ENCODE measurements at regions not wholly inside any gene's neighbourhood (a gene's known extent, or its start where the extent isn't known, plus 50 kb on each side); places are given as distances from the start of the nearest gene placed in this dataset.

DNA sequence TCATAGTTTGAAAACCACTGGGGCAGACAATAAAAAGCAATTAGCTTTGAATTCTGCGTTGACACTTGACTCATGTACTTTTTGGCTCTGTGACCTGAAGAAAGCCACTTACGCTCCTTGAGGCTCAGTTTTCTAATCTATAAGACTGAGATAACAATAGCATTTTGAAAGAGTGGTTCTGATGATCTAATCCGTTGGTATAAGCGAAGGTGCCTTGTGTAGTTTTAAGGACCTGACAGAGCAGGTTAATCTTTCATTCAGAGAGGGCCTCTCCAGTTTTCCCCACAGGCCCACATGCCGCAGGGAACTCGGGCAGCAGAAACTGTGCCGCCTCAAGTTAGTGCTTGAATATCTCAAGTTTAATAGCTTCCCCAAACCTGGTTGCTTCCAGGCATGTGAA is 306.0 kb upstream of the GBE1 start:
- no peak for DNase-seq

DNA sequence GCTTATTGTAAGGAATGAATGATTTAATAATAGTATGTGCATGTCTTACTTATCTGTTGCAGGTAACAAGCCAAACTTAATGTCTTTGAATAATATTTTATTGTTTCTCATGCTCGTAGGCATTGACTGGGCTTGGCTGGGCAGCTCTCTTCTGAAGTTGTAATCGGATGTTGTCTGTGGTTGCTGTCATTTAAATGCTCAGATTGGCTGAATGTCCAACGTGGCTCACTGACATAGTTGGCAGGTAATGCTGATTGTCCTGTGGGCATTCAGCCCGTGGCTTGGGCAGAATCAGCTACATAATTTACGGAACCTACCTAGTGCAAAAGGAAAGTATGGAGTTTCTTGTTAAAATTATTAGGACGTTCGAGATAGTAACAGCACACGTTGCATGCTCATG is 297.4 kb upstream of the GBE1 start:
- no peak for DNase-seq

DNA sequence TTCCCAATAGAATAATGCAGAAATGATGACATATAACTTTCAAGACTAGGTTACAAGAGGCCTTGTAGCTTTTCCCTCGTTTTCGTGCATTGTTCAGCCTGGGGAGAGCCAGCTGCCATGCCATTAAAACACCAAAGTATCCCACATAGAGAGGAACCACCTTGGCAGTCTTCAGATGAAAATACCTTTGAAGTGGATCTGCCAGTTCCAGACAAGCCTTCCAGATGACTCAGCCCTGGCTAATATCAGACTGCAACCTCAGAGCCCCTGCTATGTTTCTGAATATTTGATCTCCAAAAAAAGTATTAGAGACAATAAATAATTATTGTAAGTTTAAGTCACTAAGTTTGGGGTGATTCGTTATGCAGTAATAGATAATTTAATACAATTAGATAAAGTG is 294.3 kb upstream of the GBE1 start:
- no peak for DNase-seq

DNA sequence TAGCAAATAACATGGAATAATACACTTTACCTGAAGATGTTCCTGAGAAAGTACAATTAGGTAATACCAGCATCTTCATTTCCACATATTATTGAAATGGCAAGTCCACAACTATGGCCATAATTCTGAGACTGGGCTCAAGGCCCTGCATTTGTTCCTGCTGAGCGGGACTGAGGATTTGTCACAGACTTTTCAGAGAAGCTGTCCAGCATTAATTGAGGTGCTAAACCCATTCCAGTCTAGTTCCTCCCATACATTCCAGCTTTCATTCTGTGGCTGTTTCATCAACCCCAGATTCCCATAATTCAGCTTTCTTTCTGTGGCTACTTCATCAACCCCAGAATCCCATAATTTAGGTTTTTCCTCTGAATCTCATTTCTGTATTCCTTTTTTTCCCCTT is 293.4 kb upstream of the GBE1 start:
- DNase-seq, result no peak

DNA sequence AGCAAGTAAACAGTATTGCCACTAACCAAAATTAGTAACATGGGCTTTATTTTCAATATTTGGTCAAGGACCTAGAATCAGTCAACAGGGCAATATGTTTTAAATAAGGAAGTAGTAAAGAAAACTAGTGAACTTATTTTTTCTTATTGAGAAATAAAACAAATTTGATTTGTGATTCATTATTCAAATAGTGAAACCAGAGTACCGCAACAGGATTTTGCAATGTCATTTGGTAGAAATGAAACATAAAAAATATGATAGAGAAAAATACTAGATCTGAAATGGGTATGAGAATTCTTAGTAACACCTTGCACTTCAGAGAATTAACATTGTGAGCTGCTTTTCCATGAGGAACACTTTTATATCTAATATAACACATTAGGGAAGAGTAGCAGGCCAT is 291.8 kb upstream of the GBE1 start:
- DNase-seq, result no peak

DNA sequence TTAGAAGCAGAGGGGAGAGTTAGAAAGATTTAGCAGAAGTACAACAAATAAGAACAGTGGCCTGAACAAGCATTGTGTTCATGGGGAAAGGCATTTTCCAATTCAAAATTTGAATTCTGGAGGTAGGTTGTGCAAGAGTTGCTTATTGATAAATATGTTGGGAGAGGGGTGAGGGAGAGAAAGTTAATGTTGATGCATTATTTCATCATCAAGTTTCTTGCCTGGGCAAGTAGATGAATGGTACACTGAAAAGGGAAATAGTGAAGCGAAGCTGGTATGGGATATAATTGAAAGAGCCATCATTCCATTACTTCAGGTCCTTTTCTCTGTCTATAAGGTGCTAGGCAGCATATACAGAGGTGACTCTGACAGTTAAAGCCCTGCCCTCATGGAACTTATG is 288.9 kb upstream of the GBE1 start:
- no peak for DNase-seq

DNA sequence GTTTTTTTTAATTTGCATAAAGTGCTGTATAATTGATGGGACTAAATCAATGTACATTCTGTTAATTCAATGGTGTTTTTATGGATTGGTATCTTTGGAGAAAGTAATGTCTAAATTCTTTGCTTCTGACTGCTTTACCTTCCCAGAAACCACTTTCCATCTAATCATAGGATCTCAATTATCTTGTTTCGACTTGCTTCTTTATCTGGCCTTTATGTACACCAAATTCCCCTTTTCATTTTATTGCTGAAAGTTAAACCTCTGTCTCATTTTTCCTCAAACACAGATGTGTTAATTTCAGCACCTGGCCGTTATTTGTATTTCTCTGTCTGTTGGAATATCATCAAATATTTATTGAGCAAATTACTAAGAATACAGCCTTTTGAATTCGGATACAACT is 287.3 kb upstream of the GBE1 start:
- DNase-seq, result no peak

DNA sequence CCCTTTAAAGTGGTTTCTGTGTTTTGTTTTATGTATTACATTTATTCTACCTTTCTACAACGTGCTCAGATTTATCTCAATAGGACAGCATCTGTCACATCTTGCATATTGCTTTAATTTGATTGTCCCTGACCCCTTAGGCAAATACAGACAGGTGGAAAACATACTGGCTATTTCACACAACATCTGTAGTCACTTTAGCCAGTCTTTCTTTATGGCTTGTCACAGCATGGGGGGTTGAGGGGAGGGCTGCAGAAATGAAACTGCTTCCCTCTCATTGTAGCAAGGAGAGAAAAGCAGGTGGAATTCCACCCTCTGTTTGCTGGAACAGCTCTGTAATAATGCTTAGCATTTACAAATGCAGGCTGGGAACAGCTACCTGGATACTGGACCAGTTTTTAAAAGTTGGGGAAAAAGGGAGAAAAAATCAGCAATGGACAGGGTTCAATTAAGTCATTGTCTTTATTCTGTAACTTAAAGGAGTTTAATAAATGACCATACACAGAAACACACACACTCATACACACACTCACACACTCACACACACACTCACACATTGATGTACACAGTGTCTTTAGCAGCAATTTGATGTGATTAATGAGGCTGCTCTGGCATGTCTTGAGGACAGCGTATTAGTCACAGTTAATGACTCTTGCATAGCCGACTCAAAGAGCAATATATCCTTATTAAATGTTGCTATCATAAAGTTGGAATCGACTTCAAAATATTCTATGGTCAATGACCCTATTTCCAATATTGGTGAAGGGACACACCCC is 283.7 kb upstream of the GBE1 start:
- DNase-seq, result peak; percentile 93

DNA sequence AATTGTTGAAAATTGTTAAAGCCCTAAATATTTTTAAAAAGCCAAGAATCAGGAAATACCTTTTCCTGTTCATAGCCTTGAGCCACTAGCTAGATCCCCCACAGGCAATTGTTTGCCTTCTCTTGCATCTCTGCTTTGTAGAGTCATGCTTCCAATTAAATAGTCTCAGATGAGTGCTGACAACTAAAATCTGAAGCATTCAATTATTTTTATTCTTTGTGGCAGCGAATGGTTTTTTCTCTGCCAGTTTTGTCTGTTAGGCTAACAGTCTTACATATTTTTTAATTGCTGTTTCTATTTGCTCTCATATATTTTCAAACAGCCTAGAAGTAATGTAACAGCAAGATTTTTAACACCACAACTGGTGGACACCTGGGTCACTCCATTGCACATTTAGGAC is 277.1 kb upstream of the GBE1 start:
- no peak for DNase-seq

DNA sequence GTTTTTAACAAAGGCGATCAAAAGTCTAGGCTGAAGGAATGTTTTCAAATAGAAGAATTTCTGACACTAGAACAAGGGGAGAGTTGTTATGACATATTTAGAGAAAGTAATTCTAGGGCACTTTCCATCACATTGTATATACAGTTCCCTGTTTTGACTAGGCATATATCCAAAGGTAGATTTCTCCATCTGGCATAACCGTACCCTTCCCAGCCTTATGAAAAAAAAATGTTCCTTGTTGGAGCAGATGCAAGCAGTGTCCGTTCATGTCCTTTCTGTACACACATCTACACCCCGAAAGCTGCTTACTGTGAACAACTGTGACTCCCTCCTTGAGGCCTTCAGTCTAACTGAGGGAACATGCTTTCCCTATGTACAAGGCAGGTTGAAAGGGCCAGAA is 271.7 kb upstream of the GBE1 start:
- no peak for DNase-seq

DNA sequence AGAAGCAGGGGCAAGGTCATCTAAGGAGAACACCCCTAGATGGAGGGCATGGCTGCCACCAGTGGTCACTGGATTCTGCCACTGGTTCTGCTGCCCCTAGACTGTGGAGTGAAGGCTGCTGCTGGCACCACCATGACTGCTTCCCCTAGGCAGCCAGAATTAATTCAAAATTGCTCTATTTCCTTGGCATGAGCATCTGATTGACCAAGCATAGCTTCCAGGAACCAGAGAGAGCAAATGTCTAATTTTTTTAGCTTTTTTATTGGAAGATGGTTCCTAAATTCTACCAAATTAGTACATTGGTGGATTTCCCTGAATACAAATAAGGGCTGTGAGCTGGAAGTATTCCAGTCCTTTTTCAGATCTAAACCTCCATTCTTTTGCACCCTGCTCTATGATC is 270.2 kb upstream of the GBE1 start:
- DNase-seq, result no peak

DNA sequence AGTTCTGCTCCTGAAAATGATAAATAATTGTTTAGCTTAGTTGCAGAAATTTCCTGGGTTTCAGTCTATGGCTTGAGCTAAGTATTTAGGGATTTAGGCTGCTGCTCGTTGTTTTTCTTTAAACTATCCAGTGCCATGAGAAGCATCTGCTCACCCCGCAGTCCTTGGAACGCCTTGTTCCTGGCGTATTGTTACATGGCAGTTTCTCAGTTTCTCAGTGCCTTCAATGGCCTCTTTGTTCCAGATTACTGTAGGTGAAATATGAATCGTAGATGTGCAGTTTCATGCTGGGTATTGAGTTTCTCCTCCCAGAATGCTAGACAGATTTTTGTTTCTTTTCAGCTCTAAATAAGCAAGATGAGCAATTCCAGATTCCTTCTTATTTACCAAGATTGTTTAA is 269.5 kb upstream of the GBE1 start:
- no peak for DNase-seq

DNA sequence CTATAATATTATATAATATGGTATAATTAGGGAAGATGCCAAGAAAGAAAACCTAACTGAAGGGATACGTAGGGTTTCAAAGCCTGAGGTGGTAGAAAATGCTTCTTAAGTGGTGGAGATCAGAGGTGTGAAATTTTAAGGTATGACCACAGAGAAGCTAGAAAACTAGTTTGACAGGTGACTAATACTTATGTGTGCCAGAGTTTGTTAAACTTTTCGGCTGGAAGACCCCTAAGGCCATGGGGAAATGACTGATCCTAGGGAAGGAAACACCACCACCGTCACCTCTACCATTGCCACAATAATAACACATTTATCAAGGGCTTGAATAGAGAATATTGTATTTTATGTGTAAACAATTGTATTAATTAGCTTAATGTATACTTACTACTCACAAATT is 261.4 kb upstream of the GBE1 start:
- no peak for DNase-seq

DNA sequence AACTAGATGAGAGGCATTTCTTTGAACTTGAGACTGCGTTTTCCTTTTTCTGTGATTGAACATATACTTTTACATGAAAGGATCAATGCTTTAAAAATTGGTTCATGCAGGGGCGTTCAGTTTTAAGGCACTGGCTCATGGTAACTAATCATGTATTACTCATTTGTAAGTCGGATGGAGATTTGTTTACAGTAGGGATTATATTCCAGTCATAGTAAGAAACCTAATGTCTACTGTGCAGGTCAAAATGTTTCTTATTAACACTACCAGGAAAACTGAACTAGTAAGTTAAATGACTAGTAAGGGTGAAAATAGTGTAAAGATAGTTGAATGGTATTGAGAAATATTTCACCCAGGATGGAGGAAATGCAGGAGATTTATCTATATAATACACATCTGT is 258.8 kb upstream of the GBE1 start:
- DNase-seq, result no peak

DNA sequence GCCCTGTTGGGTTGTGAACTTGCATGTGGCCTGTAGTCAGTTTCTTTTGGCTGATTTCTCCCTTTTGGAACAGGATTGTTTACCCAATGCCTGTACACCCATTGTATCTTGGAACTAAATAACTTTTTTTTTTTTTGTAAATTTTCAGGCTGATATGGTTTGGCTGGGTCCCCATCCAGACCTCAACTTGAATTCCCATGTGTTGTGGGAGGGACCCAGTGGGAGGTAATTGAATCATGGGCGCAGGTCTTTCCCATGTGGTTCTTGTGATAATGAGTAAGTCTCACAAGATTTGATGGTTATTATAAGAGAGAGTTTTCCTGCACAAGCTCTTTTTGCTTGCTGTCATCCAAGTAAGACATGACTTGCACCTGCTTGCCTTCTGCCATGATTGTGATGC is 253.8 kb upstream of the GBE1 start:
- no peak for DNase-seq

DNA sequence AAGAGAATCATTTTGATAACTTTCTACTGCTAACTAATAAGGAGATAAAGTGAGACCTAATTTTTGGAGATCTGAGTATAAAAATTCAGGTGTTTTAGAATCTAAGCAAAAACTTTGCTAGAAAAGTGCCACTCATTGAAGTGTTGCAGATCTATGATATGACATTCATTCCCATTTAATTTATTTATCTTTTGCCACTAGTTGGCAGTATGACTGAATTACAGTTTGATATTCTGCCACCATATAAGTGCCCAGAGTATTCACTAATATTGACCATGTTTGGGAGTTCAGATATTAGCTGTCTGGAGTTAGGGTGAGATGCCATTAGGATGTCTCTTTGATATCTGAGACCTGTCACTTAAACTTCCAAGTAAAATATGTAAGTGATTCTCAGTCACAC is 251.3 kb upstream of the GBE1 start:
- no peak for DNase-seq

DNA sequence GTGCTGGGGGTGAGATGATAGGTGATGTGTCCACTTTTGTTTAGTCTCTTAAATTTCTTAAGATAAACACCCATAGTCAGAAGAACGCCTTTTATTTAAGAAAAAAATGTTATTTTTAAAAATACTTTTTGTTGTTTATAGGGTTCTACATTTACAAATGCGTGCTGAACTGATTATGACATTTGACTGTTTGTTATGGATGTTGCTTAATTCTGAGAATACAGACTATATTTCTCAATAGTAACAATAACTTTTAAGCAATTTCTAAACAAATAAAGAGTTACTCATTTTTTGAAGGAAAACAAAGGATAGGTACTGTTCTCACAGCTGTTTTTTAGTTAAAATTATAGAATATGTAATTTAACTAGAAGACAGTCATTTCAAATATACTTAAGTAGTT is 249.9 kb upstream of the GBE1 start:
- DNase-seq, result no peak

DNA sequence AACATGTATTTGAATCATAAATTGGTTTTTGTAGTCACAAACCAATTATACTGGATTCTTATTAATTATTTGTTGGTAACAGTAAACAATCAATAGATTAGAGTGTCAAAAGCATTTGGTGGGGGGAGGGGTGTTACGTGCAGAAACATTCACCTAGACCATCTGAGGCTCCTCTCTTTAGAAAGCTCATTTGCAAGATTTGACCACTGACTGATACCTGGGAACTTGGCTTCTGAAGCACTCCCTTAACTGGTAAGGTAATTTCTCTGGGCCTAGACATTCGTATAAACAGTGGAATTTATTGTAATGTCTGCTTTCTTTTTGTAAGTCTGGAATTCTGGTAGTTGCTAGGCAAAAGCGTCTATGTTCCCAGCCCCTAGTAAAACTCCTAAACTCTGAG is 243.8 kb upstream of the GBE1 start:
- no peak for DNase-seq

DNA sequence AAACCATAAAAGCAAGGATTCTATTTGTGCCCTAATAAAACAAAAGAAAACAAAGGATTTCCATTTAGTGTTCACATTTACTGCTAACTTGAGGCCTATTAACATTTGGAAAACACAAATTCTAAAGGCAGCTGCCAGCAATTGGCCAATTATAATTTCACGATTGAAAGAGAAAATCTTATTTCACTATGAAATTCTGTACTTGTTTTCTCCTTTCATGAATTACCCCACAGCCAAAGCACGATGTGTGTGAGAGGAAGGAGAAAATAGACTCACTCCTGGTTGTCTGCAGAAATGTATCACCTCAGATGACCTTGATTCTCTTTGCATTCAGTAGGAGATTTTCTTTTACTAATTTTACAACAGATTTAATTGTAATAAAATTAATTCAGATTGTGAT is 242.8 kb upstream of the GBE1 start:
- no peak for DNase-seq

DNA sequence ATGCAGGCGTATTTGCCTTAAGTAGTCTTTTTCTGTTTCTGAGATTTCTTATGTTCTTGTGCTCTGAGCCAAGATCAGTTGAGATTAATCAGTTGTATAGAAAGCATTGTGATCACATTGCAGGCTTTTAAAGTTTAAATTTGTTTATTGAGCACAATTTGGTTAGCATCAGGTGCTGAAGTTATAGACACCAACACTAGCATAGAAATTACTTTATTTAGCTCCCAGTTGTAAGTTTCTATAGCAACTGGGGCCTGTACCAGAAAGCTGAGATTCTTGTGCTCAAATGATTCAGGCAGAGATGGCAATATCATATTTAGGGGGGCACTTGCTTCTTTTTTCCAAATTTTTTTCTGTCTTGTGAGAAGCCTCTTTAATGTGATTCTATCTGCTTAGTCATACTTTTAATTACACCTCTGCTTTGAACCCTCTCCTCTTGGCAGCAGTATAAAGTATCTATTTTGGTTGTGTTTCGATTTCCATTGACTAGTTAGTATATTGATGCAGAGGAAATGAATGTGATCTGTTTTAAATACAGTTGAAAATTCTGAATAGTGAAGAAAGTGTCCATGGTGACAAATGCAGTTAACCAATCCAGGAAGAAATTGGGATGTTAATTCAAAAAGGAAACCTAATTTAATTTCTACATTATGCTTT is 241.7 kb upstream of the GBE1 start:
- no peak for DNase-seq

DNA sequence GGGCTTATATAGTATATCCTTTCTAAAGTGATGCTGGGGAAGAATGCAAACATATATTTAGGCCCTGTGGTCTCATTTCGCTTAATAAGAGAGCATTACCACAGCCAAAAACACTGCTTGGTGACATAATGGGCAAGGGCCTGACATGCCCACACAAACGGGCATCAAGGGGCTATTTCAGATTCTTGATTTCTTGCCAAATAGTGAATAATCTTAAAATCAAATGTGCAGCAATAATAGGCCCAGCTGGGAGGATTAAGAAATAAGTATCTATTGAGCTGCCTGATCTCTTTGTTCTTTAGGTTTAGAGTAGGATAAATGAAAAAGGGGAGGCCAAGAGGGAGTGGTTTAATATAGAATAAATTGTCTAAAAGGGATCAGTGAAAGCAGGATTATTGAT is 241.0 kb upstream of the GBE1 start:
- DNase-seq, result peak; percentile 51

DNA sequence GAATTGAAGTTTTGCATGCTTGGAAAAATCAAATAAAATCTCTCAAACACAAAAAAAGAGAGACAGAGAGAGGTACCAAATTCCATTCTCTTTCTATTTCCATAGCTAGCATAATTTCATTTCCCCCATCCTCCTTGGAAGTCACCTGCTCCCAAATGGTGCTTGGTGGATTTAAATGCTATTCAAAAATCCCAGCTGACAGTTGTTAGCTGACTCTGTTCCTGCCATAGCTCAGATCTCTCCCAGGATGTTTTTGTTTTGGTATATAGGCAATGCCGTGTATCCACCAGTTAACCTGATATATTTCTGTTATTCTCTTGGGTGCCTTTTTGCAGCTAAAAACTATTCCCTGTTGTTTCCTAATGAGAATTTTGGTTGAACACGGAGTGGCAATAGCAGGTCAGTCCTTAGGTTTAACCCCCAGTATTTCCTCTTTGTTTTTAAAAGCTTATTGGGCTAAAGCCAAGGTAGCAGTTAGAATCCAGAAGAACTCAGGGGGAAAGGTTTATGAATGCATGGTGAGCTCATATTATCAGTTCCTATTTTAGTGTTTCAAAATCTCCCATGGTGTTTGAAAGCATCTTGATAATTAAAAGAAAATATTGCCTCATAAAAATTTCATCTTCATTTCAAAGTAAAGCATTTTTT is 240.0 kb upstream of the GBE1 start:
- no peak for DNase-seq

DNA sequence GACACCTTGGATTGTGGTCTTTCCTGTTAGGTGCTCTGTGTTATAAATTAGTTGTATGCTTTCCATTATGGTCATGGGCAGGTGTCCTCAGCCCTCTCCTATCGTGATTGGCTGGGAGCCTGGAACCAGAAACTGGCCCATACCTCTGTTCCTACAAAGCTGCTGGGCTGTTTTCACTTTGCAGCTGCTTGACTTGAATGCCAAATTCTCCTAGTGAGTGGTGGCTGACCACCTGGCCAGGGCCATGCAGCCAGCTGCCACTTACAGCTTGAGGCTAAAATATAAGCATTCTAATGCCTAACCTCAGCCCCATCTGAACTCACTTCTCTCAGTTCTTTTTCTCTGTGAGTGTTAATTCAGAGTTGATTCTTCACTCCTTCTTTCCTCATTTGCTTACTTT is 239.3 kb upstream of the GBE1 start:
- peak; percentile 51 for DNase-seq

DNA sequence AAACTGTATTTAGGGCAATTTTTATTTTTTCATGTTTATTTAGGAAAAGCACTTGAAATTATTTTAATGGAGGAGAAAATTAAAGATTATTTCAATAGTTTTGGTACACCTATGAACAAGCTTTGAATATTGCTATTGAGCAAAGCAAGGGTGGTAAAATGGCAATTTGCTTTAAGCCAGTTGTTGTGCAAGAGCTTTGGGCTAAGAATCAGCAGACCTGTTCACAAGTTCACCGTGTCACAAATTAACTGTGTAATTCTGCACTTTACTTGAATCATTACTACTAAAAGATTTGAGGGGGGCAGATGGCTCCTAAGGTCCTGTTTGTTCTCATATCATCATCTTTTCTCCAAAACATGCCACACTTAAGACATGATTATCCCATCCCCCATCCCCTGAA is 238.9 kb upstream of the GBE1 start:
- DNase-seq, result no peak

DNA sequence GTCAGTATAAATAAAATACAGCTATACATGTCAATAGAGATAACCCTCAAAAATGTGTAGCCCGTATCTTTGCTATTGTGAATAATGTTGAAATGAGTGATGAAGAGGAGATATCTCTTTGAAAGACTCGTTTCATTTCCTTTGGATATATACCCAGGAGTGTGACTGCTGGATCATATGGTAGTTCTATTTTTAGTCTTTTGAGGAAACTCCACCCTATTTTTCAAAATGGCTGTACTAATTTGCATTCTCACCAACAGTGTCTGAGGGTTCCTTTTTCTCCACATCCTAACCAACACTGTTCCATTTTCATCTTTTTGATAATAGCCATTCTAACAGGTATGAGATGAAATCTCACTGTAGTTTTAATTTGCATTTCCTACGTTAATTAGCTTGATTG is 237.5 kb upstream of the GBE1 start:
- DNase-seq, result no peak
